Lower lobe of right lung (tissue), 2 donors: ENCODE measurements at regions not wholly inside any gene's neighbourhood (a gene's known extent, or its start where the extent isn't known, plus 50 kb on each side); places are given as distances from the start of the nearest gene placed in this dataset.
"Not testable (repeated sequence)": the region's sequence is repeated elsewhere in the genome, so short reads cannot be mapped to it uniquely, and the experiment has no call there.

ENCODE experiments used
- ATAC-seq, 2 donors: fragments of 200-7000 bp; cut with Tn5 transposase; one replicate each; pipeline ENCODE4 v1.9.1; 2020 to 2022; ENCODE audit warnings: mild to moderate bottlenecking in 2 of 2, moderate library complexity in 2 of 2
- DNase-seq: peaks from one replicate; pipeline ENCODE4 v3.0.0-alpha.2; 2020
- H3K27ac ChIP-seq: fragments of 200-600 bp; one replicate; pipeline ENCODE4 v1.8.0; 2022
- H3K27me3 ChIP-seq: fragments of 200-600 bp; one replicate; pipeline ENCODE4 v1.8.0; 2022; ENCODE audit warnings: low read depth
- H3K36me3 ChIP-seq: fragments of 200-600 bp; one replicate; pipeline ENCODE4 v1.8.0; 2022; ENCODE audit warnings: mild to moderate bottlenecking
- H3K4me1 ChIP-seq: fragments of 200-600 bp; one replicate; pipeline ENCODE4 v1.8.0; 2022
- H3K4me3 ChIP-seq: fragments of 200-600 bp; one replicate; pipeline ENCODE4 v1.8.0; 2022; ENCODE audit warnings: mild to moderate bottlenecking
- H3K9me3 ChIP-seq: fragments of 200-600 bp; one replicate; pipeline ENCODE4 v1.8.0; 2022
- CTCF ChIP-seq: fragments of 200-600 bp; IDR thresholded peaks from one replicate; pipeline ENCODE4 v1.8.0; 2022; ENCODE audit warnings: antibody characterized with exemption, mild to moderate bottlenecking
- intact Hi-C: fragments of 100-400 bp; cut with DNase I; formaldehyde crosslinking; loops from one replicate; pipeline ENCODE4 v1.11.0; 2022
- donor health status: DM: no; HTN: yes; CAD: no; lungs with severe emphysema.

- H3K36me3 ChIP-seq, result no peaks in the 10 kb centered on the region
- intact Hi-C loops, result no loop called here
- peaks cover 6% of the 10 kb centered on the region for H3K4me1 ChIP-seq
- DNase-seq (no peak), ATAC-seq (peak; percentile 60 to 73)
- no peak for TF ChIP-seq CTCF
- H3K27me3 ChIP-seq, result no peaks in the 10 kb centered on the region
- H3K9me3 ChIP-seq, result no peaks in the 10 kb centered on the region
- H3K27ac ChIP-seq, result no peak overlapping the region
- no peak overlapping the region for H3K4me3 ChIP-seq
These were observed 71.1 kb upstream of the LHFPL2 start for GRCh38 chr5:78719504-78720219.

GRCh38 chr5:78718824-78719223, 70.3 kb upstream of the LHFPL2 start:
- no peaks in the 10 kb centered on the region for H3K9me3 ChIP-seq
- no peaks in the 10 kb centered on the region for H3K27me3 ChIP-seq
- intact Hi-C loops, result no loop called here
- no peak overlapping the region for H3K4me3 ChIP-seq
- no peak for ATAC-seq
- TF ChIP-seq CTCF, result no peak
- no peak for DNase-seq
- H3K4me1 ChIP-seq, result peaks cover 6% of the 10 kb centered on the region
- H3K36me3 ChIP-seq, result no peaks in the 10 kb centered on the region
- no peak overlapping the region for H3K27ac ChIP-seq

- Histone ChIP-seq H3K9me3 (no peaks in the 10 kb centered on the region), H3K27ac (no peak overlapping the region), H3K4me1 (peaks cover 6% of the 10 kb centered on the region), H3K27me3 (no peaks in the 10 kb centered on the region), H3K36me3 (no peaks in the 10 kb centered on the region), H3K4me3 (no peak overlapping the region)
- TF ChIP-seq CTCF, result no peak
- DNase-seq (no peak), ATAC-seq (no peak)
- intact Hi-C loops, result no loop called here
These were observed 69.4 kb upstream of the LHFPL2 start for GRCh38 chr5:78717674-78718584.

DNA sequence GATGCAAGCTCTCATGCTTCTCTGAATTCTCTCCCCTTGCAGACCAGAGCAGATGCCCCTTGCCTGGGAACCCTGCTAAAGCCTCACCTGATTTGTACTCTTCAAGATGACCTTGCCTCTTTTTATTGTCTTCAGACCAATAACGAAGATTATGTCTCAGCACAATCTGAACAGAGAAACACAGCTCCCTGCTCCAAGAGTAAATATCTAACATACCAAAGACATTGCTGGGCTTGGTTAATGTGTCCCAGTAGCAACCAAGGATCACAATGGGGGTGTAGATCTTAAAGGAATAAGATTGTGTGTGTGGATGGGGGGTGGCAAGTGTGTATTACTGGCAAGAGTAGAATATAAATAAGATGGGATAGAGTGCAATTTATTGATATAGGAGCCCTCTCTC, 67.6 kb upstream of the LHFPL2 start:
- ATAC-seq, result no peak
- DNase-seq, result no peak
- no peak for TF ChIP-seq CTCF
- intact Hi-C loops, result no loop called here
- H3K9me3 ChIP-seq, result no peaks in the 10 kb centered on the region
- H3K4me3 ChIP-seq, result no peak overlapping the region
- H3K4me1 ChIP-seq, result peaks cover 4% of the 10 kb centered on the region
- no peak overlapping the region for H3K27ac ChIP-seq
- no peaks in the 10 kb centered on the region for H3K27me3 ChIP-seq
- H3K36me3 ChIP-seq, result no peaks in the 10 kb centered on the region

GRCh38 chr5:78715351-78715750, 66.8 kb upstream of the LHFPL2 start:
- H3K36me3 ChIP-seq, intact Hi-C loops, H3K4me1 ChIP-seq, H3K9me3 ChIP-seq, H3K4me3 ChIP-seq, DNase-seq, H3K27ac ChIP-seq, H3K27me3 ChIP-seq, ATAC-seq: not testable (repeated sequence)

DNA sequence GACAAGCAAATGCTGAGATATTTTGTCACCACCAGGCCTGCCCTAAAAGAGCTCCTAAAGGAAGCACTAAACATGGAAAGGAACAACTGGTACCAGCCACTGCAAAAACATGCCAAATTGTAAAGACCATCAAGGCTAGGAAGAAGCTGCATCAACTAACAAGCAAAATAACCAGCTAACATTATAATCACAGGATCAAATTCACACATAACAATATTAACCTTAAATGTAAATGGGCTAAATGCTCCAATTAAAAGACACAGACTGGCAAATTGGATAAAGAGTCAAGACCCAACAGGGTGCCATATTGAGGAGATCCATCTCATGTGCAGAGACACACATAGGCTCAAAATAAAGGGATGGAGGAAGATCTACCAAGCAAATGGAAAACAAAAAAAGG, 63.1 kb upstream of the LHFPL2 start:
- DNase-seq, H3K4me3 ChIP-seq, H3K4me1 ChIP-seq, H3K9me3 ChIP-seq, H3K36me3 ChIP-seq, H3K27ac ChIP-seq, intact Hi-C loops, H3K27me3 ChIP-seq, ATAC-seq: not testable (repeated sequence)

- H3K4me3 ChIP-seq, H3K9me3 ChIP-seq, H3K36me3 ChIP-seq, ATAC-seq, H3K4me1 ChIP-seq, intact Hi-C loops, H3K27ac ChIP-seq, H3K27me3 ChIP-seq, DNase-seq: not testable (repeated sequence)
These were observed 61.3 kb upstream of the LHFPL2 start for GRCh38 chr5:78709729-78710430.
